ENCODE measurements at regions not wholly inside any gene's neighbourhood (a gene's known extent, or its start where the extent isn't known, plus 50 kb on each side); places are given as distances from the start of the nearest gene placed in this dataset.

DNA sequence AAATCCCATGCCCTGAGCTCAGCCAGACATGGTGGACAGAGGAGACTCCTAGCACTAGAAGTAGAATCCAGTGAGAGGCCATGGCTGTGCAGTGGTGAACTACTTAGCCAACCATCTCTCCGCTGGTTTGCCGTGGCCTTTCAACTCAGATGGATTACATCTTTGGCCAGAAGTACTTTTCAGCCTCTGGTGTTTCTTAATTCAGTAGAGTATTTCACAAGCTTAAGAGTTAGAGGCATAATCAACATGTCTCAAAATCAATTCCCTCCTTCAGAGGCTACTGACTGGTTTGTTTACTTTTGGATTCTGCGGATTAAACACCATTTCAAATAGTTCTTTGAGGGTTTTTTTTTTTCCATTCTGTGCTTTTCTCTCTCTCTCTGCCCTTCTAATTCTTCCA is 91.1 kb upstream of the PGRMC2 start:
- POLR2A ChIA-PET: no interaction called here
- H3K9me3 ChIP-seq (ENCODE audit: control insufficient read depth, insufficient read depth, low read depth, low read length): no peaks in the 10 kb centered on the region
- CTCF ChIA-PET: interaction anchor here (1.0 to 1.6 kb wide), 5 partner anchors 10 to 187 kb away, joined by 3 to 4 read pairs (median 3); no protein-coding TSS in a partner anchor
- H3K36me3 ChIP-seq (ENCODE audit: control insufficient read depth in 2 of 2, insufficient read depth in 1 of 2, low read length in 2 of 2): no peaks in the 10 kb centered on the region
- H3K4me3 ChIP-seq (ENCODE audit: low read depth, low read length): no peak overlapping the region
- no peak overlapping the region for H3K27ac ChIP-seq (ENCODE audit: extremely low read depth, low read depth, low read length)
- no peaks in the 10 kb centered on the region for H3K4me1 ChIP-seq (ENCODE audit: control insufficient read depth, insufficient read depth, low read length)
- no peak for TF ChIP-seq GLIS2 (tag by site-specific recombination; IDR thresholded peaks at IDR 0.05)

DNA sequence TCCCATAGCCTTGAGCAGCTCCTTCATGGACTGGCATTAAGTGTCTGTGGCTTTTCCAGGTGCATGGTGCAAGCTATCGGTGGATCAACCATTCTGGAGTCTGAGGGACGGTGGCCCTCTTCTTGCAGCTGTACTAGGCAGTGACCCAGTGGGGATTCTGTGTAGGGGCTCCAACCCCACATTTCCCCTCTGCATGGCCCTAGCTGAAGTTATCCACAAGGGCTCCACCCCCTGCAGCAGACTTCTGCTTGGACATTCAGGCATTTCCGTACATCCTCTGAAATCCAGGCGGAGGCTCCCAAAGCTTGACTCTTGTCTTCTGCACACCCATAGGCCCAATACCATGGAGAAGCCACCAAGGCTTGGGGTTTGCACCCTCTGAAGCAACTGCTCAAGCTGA is 89.3 kb upstream of the PGRMC2 start:
- H3K36me3 ChIP-seq (ENCODE audit: control insufficient read depth in 2 of 2, insufficient read depth in 1 of 2, low read length in 2 of 2): no peaks in the 10 kb centered on the region
- CTCF ChIA-PET: no interaction called here
- POLR2A ChIA-PET: no interaction called here

DNA sequence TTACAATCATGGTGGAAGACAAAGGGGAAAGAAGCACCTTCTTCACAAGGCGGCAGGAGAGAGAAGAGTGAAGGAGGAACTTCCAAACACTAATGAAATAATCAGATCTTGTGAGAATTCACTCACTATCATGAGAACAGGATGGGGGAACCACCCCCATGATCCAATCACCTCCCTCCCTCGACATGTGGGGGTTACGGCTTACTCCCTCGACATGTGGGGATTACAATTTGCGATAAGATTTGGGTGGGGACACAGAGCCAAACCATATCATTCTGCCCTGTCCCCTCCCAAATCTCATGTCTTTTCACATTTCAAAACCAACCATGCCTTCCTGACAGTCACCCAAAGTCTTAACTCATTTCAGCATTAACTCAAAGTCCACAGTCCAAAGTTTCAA is 88.7 kb upstream of the PGRMC2 start:
- Histone ChIP-seq H3K4me1 (ENCODE audit: control insufficient read depth, insufficient read depth, low read length) (no peaks in the 10 kb centered on the region), H3K4me3 (ENCODE audit: low read depth, low read length) (no peak overlapping the region), H3K9me3 (ENCODE audit: control insufficient read depth, insufficient read depth, low read depth, low read length) (no peaks in the 10 kb centered on the region), H3K36me3 (ENCODE audit: control insufficient read depth in 2 of 2, insufficient read depth in 1 of 2, low read length in 2 of 2) (no peaks in the 10 kb centered on the region), H3K27ac (ENCODE audit: extremely low read depth, low read depth, low read length) (no peak overlapping the region)
- CTCF ChIA-PET: no interaction called here
- POLR2A ChIA-PET: no interaction called here
- TF ChIP-seq ZIC2 (tag by site-specific recombination; IDR thresholded peaks at IDR 0.05): no peak
- no peak for TF ChIP-seq OSR2 (tag by site-specific recombination; IDR thresholded peaks at IDR 0.05)
- TF ChIP-seq ZNF610 (tag by site-specific recombination; IDR thresholded peaks at IDR 0.05; ENCODE audit: borderline replicate concordance): no peak
- no peak for TF ChIP-seq PRDM1 (tag by site-specific recombination; IDR thresholded peaks at IDR 0.05)
- no peak for TF ChIP-seq ZNF792 (tag by site-specific recombination; IDR thresholded peaks at IDR 0.05)
- no peak for TF ChIP-seq WT1 (tag by site-specific recombination; IDR thresholded peaks at IDR 0.05)
- TF ChIP-seq ZNF776 (tag by site-specific recombination; IDR thresholded peaks at IDR 0.05; ENCODE audit: borderline replicate concordance): no peak
- TF ChIP-seq, protein P1, sequence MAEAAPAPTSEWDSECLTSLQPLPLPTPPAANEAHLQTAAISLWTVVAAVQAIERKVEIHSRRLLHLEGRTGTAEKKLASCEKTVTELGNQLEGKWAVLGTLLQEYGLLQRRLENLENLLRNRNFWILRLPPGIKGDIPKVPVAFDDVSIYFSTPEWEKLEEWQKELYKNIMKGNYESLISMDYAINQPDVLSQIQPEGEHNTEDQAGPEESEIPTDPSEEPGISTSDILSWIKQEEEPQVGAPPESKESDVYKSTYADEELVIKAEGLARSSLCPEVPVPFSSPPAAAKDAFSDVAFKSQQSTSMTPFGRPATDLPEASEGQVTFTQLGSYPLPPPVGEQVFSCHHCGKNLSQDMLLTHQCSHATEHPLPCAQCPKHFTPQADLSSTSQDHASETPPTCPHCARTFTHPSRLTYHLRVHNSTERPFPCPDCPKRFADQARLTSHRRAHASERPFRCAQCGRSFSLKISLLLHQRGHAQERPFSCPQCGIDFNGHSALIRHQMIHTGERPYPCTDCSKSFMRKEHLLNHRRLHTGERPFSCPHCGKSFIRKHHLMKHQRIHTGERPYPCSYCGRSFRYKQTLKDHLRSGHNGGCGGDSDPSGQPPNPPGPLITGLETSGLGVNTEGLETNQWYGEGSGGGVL (tag by site-specific recombination; IDR thresholded peaks at IDR 0.05): no peak
- no peak for TF ChIP-seq ZNF133 (tag by site-specific recombination; IDR thresholded peaks at IDR 0.05)
- TF ChIP-seq, protein P2, sequence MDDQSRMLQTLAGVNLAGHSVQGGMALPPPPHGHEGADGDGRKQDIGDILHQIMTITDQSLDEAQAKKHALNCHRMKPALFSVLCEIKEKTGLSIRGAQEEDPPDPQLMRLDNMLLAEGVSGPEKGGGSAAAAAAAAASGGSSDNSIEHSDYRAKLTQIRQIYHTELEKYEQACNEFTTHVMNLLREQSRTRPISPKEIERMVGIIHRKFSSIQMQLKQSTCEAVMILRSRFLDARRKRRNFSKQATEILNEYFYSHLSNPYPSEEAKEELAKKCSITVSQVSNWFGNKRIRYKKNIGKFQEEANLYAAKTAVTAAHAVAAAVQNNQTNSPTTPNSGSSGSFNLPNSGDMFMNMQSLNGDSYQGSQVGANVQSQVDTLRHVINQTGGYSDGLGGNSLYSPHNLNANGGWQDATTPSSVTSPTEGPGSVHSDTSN (CRISPR knock-in tag; IDR thresholded peaks at IDR 0.05): no peak
- TF ChIP-seq ZNF623 (tag by site-specific recombination; IDR thresholded peaks at IDR 0.05): no peak
- TF ChIP-seq, protein P3, sequence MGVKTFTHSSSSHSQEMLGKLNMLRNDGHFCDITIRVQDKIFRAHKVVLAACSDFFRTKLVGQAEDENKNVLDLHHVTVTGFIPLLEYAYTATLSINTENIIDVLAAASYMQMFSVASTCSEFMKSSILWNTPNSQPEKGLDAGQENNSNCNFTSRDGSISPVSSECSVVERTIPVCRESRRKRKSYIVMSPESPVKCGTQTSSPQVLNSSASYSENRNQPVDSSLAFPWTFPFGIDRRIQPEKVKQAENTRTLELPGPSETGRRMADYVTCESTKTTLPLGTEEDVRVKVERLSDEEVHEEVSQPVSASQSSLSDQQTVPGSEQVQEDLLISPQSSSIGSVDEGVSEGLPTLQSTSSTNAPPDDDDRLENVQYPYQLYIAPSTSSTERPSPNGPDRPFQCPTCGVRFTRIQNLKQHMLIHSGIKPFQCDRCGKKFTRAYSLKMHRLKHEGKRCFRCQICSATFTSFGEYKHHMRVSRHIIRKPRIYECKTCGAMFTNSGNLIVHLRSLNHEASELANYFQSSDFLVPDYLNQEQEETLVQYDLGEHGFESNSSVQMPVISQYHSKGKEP (tag by site-specific recombination; IDR thresholded peaks at IDR 0.05): no peak
- TF ChIP-seq ZNF223 (tag by site-specific recombination; IDR thresholded peaks at IDR 0.05): no peak
- no peak for TF ChIP-seq ZNF768 (tag by site-specific recombination; IDR thresholded peaks at IDR 0.05)
- TF ChIP-seq, protein P4, sequence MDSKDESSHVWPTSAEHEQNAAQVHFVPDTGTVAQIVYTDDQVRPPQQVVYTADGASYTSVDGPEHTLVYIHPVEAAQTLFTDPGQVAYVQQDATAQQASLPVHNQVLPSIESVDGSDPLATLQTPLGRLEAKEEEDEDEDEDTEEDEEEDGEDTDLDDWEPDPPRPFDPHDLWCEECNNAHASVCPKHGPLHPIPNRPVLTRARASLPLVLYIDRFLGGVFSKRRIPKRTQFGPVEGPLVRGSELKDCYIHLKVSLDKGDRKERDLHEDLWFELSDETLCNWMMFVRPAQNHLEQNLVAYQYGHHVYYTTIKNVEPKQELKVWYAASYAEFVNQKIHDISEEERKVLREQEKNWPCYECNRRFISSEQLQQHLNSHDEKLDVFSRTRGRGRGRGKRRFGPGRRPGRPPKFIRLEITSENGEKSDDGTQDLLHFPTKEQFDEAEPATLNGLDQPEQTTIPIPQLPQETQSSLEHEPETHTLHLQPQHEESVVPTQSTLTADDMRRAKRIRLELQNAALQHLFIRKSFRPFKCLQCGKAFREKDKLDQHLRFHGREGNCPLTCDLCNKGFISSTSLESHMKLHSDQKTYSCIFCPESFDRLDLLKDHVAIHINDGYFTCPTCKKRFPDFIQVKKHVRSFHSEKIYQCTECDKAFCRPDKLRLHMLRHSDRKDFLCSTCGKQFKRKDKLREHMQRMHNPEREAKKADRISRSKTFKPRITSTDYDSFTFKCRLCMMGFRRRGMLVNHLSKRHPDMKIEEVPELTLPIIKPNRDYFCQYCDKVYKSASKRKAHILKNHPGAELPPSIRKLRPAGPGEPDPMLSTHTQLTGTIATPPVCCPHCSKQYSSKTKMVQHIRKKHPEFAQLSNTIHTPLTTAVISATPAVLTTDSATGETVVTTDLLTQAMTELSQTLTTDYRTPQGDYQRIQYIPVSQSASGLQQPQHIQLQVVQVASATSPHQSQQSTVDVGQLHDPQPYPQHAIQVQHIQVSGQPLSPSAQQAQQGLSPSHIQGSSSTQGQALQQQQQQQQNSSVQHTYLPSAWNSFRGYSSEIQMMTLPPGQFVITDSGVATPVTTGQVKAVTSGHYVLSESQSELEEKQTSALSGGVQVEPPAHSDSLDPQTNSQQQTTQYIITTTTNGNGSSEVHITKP (tag by site-specific recombination; IDR thresholded peaks at IDR 0.05): no peak

More for the DNA sequence above, 89.3 kb upstream of the PGRMC2 start:
- TF ChIP-seq SETDB1 (IDR thresholded peaks at IDR 0.05; ENCODE audit: insufficient read length, low read length): peak; percentile 54
- TF ChIP-seq, protein P5, sequence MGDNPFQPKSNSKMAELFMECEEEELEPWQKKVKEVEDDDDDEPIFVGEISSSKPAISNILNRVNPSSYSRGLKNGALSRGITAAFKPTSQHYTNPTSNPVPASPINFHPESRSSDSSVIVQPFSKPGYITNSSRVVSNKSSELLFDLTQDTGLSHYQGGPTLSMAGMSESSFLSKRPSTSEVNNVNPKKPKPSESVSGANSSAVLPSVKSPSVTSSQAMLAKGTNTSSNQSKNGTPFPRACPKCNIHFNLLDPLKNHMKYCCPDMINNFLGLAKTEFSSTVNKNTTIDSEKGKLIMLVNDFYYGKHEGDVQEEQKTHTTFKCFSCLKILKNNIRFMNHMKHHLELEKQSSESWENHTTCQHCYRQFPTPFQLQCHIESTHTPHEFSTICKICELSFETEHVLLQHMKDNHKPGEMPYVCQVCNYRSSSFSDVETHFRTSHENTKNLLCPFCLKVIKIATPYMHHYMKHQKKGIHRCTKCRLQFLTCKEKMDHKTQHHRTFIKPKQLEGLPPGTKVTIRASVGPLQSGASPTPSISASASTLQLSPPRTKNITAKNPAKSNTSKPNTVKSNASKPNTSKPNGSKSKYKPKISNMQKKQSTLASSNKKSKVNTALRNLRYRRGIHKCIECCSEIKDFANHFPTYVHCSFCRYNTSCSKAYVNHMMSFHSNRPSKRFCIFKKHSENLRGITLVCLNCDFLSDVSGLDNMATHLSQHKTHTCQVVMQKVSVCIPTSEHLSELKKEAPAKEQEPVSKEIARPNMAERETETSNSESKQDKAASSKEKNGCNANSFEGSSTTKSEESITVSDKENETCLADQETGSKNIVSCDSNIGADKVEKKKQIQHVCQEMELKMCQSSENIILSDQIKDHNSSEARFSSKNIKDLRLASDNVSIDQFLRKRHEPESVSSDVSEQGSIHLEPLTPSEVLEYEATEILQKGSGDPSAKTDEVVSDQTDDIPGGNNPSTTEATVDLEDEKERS (tag by site-specific recombination; IDR thresholded peaks at IDR 0.05): no peak
- no peaks in the 10 kb centered on the region for H3K4me1 ChIP-seq (ENCODE audit: control insufficient read depth, insufficient read depth, low read length)
- H3K27ac ChIP-seq (ENCODE audit: extremely low read depth, low read depth, low read length): no peak overlapping the region
- no peak overlapping the region for H3K4me3 ChIP-seq (ENCODE audit: low read depth, low read length)
- no peaks in the 10 kb centered on the region for H3K9me3 ChIP-seq (ENCODE audit: control insufficient read depth, insufficient read depth, low read depth, low read length)

Measured in HEK293 (cell line).